GM21360 (cell line): ENCODE measurements at regions not wholly inside any gene's neighbourhood (a gene's known extent, or its start where the extent isn't known, plus 50 kb on each side); places are given as distances from the start of the nearest gene placed in this dataset.

Experiments
- ATAC-seq: cut with Tn5 transposase; IDR thresholded peaks from one replicate; pipeline ENCODE4 v1.9.1; 2021; ENCODE audit warnings: mild to moderate bottlenecking, moderate library complexity; ENCODE audit not compliant: unreplicated experiment

DNA sequence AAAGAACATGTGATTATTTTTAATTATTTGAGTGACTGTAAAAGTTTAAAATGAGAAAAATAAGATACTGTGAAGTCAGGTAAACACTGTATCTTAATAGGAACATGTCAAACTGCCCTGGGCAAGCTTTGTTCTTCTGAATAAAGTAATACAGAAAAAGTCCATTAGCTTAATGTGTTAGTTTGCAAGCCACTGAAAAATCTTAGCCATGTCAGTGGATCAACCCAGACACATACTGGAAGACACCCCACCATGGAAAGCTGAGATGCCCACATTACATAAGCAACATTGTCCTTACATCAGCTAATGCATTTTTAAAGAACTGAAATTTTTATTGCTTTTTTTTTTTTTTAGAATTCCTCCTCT, 155.2 kb downstream of the BBOX1 start:
- no peak for ATAC-seq

DNA sequence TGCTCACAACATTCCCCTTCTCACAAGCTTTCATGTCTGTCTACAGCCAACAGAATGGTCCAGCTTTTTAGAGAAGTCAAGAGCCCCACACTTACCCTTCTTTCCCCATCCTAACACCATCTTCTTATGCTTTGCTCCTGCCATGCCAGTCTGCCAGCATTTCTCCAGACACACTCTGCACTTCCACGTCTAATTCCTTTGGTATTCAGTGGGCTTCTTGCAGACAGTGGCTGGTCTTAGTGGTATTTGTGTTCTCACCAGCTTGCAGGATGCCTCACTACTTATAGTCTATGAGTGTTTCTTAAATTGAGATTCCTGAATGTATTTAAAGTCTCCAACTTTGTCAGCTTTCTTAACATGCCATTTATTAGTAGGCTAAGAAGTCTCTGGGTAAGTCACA, 154.4 kb downstream of the BBOX1 start:
- ATAC-seq: no peak

DNA sequence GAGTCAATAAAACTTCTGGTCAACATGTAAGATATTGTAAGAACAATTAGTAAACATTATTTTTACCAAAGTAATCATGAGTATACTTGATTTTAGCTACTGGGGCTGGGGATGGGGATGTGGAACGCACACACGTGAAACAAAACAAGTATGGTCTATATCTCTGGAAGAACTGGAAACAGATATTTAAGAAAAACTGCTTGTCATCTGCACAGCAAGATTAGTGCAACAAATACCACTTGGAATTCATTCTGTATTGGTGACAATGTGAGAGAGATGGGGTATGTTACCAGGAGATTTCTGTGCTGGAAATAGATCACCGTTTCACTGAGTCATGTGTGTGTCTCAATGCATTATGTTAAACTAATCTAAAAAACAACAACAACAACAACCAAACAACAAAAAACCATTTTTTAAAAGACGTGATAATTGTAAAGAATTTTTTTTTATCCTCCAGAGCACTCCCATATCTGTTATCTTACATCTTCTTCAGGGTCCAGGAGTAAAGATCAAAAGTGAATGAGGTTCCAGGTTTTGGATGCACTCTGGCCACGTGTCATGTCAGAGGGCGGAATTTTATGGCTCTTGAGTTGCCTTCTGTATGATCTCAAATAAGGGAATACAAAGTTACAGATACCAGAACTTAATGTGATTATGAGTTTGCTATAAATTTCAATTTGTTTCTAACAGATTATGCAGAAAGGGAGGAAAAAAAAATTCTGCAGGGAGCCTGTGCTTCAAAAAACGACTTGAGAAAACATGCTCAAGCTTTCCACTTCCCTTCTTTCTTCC, 153.0 kb downstream of the BBOX1 start:
- no peak for ATAC-seq

DNA sequence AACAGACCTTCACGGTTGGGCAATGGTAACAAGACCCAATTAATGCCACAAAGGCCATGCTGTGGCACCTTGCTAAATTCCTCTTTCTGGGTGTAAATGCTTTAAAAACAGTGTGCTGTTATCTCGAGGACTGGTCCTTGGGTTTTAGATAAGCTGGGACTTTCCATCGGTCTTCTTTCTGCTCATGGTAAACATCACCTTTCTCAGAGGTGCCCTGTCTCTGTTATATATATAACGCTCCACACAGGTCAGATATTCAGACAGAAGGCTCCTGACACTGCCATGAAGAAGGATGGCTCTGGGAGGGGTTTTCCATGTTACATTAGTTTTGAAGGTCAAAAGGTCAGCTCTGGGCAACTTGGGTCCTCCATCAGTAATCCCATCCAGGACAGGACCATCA, 151.6 kb downstream of the BBOX1 start:
- ATAC-seq: no peak

DNA sequence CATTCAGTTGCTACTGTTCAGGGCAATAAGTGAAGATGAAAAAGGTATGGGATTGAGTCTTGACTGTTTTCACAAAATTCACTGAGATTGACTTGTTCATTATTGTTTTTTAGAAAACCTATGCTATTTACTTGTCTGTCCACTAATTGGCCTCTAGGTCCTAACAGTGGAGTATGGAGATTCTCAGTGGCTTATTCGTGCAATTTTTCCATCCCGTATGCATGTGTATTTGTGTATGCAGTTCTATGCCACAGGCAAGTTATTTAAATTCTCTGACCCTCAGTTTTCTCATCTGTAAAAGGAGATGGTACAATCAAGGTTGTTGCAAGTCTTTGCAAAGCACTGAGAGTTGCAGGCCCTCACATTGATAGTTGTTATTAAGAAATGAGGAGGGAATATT, 151.0 kb downstream of the BBOX1 start:
- ATAC-seq: no peak

DNA sequence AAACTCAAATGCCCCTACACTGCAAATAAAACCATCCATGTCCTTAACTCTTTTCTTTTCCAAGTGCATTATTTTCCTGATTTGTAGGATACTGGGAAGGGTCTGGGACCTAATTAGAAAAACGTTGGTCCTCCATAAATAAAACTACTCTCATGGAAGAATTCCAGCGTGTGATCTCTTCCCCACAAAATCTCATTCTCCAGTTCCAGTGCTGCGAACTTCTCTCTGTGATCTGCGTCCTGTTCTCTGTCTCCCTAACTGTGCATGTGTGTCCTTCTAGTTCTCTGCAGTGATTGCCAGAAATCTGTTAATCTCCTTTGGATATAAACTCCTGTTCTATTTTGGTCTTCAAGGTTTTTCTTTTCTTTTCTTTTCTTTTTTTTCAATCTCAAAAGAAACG, 148.1 kb downstream of the BBOX1 start:
- no peak for ATAC-seq

DNA sequence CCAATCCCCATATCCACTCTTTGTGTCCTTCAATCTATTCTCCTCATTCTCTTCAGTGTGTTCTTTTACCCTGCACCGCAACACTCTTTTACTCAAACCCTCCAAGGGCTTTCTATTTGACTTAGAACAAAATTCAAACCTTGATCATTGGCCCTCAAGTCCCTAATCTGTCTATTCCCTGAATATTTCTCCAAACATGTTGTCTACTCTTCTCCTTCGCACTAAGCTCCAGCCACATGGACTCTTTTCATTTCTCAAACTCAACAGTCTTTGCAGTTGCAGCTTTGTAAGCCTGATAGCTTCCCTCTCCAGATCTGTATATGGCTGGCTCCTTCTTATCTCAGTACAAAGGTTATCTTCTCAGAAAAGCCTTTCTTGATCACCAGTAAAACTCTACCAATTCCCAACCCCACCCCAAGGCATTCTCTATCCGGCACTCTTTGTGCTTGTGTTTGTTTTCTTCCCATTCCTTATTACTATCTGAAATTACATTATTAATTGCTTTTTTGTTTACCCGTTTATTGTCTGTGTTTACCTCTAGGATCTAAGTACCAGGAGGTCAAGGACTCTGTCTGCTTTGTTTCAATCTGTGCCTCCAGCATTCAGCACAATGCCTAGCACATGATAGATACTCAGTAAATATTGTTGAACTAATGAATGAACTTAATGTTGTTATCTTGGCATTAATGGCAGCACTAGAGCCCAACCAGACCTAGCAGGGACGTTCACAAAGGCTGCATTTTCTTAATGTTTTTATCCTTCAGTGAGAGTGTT, 147.4 kb downstream of the BBOX1 start:
- ATAC-seq: no peak

DNA sequence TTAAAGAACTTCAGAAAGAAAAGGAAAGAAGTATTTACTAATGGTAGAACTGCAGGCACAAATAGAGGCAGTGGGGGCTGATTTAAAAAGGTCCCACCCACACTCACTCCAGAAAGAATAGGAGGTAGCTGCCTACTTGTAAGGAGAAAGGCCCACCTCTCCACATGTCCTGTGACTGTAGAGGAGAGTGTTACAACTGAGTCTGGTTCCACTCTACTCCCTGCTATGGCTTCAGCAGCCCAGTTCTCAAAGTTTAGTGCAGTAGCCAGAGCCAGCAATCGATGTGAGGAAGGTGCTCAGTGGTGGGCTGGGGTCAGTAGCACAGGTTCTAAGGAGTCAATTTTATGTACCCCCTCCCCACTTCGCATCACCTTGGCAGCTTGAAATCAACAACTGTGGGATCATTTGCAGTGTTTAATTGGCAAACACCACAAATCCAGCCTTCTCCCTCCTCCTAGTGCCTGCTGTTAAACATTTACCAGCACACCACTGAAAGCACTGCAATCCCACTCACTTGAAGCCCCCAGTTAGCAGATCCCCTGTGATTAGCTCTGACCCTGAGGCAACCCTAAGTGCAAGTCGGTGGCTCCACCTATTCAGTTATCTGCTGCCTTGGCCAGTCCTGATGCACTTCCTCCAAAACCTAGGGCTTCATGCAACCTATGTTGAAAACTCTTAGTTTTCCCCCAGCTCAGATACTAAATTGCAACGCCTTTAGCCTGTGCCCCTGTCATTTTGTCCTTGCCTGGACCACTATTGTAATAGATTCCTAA, 146.6 kb downstream of the BBOX1 start:
- ATAC-seq: no peak

DNA sequence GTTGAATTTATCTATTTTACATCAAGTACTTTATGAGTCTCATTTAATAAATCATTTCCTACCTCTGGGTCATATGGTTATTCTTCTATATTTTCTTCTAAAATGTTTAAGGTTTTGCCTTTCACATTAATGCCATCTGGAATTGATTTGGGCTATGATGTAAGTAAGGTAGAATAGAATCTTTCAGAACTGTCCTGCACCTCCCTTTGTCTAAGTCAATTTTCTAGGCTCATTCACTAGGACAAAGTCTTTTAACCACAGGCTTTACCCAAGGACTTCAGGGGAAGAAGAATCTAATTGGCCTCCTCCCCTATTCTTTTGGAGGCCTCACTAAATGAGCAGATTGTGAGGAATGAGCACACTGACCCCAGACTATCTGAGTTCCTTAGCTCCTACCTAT, 146.0 kb downstream of the BBOX1 start:
- no peak for ATAC-seq

DNA sequence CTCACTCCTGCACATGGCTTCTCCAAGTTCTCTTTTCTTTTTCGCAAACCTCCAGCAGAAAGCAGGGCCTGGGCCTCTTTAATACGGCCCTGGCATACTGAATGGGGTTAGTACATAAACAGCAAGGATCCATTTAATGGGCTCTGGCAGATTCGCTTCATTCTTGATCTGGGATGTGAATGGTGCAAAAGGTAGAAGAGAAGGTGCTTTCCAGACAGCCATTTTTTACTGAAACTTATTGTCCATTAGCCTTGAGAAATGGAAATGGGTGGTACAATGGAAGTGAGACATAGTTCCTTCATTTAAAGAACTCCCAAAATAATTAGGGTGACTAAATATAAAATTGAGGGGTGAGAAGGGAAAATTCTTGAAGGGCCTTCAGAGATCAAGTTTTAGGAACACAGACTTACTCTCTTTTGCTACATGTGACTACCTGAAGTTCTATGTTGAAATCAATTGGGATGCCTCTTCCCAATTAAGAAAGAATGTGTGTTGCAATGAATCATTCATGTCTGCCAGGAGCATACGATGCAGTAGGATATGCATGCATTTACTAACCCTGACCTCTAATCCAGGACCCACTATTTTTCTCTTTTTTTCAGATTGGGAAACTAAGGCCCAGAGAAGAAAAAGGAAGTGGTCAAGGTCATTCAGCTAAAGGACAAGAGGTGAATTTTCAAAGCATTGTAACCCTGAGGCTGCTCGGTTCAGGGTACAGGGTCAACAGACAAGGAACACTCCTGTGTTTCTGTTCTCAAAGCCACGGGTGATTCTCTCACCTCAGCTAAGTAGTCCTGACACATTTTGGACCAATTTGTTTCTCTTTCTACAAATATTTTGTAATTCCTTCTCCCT, 144.1 kb downstream of the BBOX1 start:
- no peak for ATAC-seq

DNA sequence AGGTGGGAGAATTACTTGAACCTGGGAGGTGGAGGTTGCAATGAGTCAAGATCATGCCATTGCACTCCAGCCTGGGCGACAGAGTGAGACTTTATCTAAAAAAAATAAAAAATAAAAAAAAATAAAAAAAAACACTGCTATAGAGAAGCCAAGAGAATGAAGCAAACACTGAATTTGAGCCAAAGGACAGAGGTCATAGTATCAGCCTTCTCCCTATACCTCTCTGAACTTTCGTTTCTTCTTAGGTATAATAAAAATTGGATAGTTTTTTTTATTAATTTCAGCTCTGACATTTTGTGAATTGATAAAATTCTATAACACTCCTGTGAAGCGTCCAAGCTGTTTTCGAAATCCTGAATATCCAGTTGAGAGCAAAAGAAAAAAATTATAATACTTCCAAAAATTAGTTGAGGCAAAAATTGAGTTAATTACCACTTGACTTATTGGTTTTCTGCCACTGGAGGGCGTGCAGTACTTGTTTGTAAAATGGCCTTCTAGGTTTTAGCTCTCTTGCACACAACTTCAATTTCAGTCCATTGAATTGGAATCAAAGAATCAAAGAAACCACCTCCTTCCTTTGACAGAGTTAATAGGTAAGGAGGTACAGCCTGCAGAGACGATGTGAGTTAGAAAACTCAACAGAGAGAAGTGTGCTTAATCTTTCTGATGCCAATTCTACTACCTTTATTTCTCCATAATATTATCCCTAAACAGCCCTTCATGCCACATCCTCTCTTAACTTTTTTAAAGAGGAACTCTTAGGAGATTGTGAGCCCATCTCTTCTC, 143.2 kb downstream of the BBOX1 start:
- ATAC-seq: peak; percentile 50

DNA sequence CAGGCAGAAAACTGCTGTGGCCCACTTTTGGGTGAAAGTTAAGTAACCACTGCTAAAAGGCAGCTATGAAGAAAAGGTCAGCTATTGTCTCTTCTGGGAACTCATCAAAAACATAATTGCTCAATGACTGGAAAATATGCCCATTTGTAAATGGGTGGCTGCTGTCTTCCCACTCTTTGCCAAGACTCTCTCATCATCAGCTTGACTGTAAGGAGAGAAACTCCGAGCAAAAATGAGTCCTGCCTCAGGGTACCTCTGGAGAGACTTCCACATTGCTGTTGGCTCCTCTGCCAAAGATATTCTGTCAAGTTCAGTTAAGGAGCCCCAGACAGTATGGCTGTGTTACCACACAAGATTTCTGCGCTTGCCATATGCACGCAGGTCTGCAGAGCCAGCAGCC, 138.7 kb downstream of the BBOX1 start:
- no peak for ATAC-seq

DNA sequence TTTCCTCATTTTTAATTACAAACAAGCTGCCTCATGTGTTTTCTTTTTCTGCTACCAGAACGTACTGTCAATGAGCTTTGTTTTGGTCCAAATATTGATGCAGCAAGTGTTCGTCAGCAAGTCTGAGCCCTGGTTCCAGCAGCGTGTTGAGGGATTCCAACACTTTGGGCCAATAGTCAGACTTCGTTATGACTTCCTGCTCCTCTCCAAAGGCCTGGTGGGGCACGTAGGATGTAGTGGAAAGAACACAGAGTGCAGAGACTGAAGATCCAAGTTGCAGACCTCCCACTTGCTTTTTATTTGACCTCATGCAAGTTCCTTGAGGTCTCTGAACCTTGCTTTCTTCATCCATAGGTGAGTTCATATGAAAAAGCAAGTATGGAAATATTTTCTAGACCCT, 138.2 kb downstream of the BBOX1 start:
- no peak for ATAC-seq
